ENCODE measurements at regions not wholly inside any gene's neighbourhood (a gene's known extent, or its start where the extent isn't known, plus 50 kb on each side); places are given as distances from the start of the nearest gene placed in this dataset.

GRCh38 chr12:91937706-91938105, 207.9 kb downstream of the BTG1 start:
- TF ChIP-seq CTCF (conservative IDR thresholded peaks at IDR 0.05; ENCODE audit: low read depth, low read length): no peak
- no peak for TF ChIP-seq EZH2 (IDR thresholded peaks at IDR 0.05; ENCODE audit: borderline replicate concordance, low read depth, low read length, poor library complexity, severe bottlenecking)

All from A673 (cell line).